Brain pericyte (primary cell): ENCODE measurements at regions not wholly inside any gene's neighbourhood (a gene's known extent, or its start where the extent isn't known, plus 50 kb on each side); places are given as distances from the start of the nearest gene placed in this dataset.
"Not testable (repeated sequence)": the region's sequence is repeated elsewhere in the genome, so short reads cannot be mapped to it uniquely, and the experiment has no call there.

ENCODE experiments used
- DNase-seq: peaks from one replicate; pipeline ENCODE4 v3.0.0-alpha.2; 2012; ENCODE audit warnings: low read depth, low spot score

- DNase-seq: no peak
Measured at GRCh38 chr2:56021136-56021474, 97.5 kb upstream of the EFEMP1 start.

- no peak for DNase-seq
Measured at GRCh38 chr2:56021579-56021978, 98.0 kb upstream of the EFEMP1 start.

- DNase-seq: no peak
Measured at GRCh38 chr2:56025469-56026193, 102.0 kb upstream of the EFEMP1 start.

GRCh38 chr2:56026828-56027227 lies 103.2 kb upstream of the EFEMP1 start:
- DNase-seq: no peak

DNA sequence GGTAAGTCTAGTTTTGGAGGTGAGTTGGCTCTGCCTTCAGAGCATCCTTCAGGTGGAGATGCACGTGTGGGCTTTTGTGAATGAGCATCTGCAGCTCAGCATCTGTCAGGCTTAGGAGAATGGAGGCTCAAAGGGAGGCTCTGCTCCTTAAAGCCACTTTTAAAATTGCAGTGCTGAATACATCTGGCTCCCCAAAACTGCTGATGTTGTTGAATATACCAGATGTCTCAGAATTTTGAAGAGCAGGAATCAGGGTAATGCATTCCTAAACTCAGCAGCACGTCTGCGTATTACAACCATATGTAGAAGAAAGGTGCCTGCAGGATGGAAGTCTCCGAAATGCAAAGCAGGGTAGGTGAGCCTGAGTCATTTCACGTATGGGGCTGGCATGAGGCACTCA lies 106.5 kb upstream of the EFEMP1 start:
- DNase-seq: no peak

DNA sequence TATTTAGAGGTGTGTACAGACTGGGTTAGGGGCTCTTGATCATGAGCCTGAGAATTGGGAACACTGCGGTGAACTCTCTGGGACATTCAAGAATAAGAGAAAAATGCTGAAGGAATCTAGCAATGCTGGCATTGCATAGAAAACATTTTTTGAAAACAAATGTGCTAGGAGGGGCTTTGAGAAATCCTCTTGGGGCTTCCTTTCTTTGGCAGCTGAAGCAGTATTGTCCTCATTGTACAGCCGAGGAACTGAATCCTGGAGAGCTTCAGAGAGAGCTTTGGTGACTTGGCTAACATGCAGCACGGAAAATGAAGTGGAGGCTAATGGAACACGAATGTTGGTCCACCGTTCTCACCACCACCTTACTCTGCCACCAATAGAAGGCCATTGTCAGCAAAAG lies 107.3 kb upstream of the EFEMP1 start:
- no peak for DNase-seq

GRCh38 chr2:56034258-56034657 lies 110.7 kb upstream of the EFEMP1 start:
- no peak for DNase-seq

DNA sequence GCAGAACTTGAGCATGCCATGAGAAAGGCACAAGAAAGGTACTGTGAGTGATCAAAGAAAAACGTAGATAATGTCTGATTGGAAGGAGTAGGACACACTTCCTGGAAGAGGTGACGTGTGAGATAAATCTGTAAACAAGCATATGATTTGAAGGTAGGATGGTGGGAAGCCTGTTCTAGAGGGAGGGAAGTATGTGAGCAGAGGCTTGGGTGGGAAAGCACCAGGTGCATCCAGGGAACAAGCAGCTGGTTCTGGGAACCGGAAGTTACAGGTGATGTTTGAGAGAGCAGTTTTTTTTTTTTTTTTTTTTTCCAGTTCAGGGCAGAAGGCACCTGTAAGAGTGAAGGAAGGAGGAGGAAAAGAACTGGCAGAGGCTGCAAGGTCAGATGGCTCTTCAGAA lies 116.6 kb upstream of the EFEMP1 start:
- no peak for DNase-seq

DNA sequence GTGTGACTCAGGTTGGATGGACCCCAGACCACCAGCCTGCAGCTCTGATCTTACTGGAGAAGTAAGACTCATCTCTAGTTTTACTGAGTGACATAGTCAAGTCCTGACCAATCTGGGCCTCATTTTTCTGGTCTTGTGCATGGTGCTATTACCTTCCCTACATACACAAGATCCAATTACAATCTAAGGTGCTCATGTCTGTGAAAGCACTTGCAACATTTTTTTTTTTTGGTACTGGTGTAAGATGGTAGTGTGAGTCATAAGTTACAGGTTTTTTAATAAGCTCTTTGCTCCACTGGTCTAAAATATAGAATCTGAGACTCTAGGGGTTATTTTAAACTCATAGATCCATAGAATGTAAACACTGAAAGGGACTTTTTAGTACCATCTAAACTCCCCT lies 117.3 kb upstream of the EFEMP1 start:
- no peak for DNase-seq

GRCh38 chr2:56047136-56047535 lies 123.6 kb upstream of the EFEMP1 start:
- DNase-seq: no peak

DNA sequence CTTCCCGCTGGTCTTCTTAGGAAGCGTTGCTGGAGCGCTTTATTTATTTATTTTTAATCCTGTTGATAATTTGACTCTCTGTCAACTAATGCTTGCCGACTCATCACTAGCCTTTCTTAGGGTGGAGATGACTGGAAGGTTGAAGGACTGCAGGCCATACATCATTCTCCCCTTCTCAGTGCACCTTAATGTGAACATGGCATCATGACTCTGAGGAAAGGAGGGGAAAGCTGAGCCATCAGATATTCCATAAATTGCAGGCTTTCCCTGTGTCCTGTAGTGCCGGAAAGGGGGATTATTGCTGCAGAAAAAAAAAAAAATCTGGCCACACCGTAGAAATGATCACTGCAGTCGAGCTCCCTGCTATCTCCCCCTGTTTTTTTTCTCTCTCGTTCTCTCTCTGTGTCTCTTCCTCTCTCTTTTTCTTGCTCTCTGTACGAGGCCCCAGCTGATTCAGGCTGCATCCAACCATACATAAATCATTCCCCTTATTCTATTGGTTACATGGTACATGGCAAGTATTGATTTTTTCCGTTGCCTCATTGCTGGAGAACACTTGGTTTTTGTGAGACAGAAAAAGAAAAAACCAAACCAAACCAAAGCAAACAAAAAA lies 125.8 kb upstream of the EFEMP1 start:
- no peak for DNase-seq

GRCh38 chr2:56053679-56054078 lies 130.1 kb upstream of the EFEMP1 start:
- no peak for DNase-seq

DNA sequence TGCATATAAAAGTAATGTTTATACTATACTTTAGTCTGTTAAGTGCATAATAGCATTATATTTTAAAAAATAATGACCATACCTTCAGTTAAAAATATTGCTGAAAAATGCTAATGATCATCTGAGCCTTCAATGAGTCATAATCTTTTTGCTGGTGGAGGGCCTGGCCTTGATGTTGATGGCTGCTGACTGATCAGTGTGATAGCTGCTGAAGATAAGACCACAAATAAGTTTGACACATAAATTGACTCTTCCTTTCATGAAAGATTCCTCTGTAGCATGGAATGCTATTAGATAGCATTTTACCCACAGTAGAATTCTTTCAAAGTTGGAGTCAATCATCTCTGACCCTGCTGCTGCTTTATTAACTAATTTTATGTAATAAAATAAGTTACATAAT lies 128.4 kb upstream of the CCDC85A start:
- no peak for DNase-seq

DNA sequence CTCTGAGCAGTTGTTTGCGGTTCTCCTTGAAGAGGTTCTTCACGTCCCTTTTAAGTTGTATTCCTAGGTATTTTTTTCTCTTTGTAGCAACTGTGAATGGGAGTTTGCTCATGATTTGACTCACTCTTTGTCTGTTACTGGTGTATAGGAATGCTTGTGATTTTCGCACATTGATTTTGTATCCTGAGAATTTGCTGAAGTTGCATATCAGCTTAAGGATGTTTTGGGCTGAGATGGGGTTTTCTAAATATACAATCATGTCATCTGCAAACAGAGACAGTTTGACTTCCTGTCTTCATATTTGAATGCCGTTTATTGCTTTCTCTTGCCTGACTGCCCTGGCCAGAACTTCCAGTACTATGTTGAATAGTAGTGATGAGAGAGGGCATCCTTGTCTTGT lies 122.5 kb upstream of the CCDC85A start:
- not testable (repeated sequence) for DNase-seq

DNA sequence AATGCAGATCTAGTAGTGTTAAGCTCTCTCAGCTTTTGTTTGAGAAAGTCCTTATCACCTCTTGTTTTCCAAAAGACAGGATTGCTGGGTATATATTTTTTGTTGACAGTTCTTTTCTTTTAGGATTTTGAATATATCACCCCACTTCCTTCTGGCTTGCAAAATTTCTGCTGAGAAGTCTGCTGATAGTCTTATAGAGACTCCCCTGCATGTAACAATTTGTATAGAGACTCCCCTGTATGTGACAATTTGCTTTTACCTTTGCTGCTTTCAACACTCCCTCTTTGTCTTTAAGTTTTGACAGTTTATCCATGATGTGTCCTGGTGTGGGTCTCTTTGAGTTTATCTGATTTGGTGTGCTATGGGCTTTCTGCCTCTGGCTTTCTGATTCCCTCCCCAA lies 115.0 kb upstream of the CCDC85A start:
- no peak for DNase-seq

DNA sequence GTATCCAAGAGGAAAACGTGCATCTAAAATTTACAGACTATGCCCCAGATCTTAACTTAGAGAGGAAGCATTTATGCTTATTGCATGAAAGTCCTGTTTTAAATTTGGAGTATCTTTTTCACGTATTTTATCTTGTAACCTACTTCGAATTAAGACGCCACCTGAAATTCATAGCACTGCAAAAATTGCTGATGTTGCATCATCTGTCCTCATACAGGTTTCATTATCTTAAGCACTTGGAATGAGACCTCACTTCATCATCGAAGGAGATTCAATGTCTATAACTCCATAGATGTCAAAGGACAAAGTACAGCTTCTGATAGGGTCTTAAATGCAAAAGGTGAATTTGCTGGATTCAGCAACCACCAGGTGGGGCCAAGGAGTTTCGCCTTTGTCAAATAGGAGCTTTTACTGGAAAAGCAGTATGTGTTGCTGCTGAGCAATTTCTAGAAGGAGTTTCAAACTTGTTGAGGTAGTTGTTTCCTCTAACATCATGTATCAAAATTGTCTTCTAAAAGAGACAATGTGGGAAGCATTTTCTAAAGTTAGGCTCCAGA lies 106.4 kb upstream of the CCDC85A start:
- no peak for DNase-seq

GRCh38 chr2:56082665-56083064 lies 101.1 kb upstream of the CCDC85A start:
- no peak for DNase-seq

GRCh38 chr2:56084111-56084901 lies 99.5 kb upstream of the CCDC85A start:
- DNase-seq: no peak

DNA sequence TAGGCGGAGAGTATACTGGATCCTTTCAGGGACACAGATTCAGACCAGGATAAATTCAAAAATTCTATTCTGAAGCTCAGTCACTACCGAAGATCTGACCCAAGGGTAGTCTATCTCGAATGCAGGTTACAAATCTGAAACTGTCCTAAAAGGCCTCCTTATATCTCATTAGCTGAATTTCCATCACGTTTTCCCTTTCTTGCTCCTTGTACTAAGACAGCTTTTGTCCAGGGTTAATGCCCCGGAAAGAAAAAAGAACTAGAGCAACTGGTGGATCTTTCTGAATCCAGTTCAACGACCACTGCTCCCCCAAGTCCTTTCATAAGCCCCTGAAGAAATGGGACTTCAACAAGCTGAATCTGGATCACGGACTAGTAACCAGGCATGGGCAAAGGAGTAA lies 97.5 kb upstream of the CCDC85A start:
- DNase-seq: no peak

DNA sequence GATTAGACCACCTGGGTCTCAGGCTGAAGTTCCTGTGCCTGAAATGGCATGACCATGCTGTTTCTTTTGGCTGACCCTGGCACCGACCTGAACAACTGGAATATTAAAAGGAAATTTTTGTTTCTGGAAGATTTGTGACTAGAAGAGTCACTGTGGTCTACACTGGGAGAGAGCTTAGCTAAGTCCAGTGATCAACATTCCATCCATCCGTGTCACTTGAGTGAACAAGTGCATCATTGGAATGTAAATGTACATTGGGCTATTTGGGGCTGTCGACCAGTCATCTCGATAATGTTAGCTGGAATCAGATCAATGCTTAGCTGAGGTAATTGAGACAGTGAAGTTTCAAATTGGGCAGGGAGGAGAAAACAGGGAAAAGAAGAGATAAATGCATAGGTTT lies 95.4 kb upstream of the CCDC85A start:
- no peak for DNase-seq

DNA sequence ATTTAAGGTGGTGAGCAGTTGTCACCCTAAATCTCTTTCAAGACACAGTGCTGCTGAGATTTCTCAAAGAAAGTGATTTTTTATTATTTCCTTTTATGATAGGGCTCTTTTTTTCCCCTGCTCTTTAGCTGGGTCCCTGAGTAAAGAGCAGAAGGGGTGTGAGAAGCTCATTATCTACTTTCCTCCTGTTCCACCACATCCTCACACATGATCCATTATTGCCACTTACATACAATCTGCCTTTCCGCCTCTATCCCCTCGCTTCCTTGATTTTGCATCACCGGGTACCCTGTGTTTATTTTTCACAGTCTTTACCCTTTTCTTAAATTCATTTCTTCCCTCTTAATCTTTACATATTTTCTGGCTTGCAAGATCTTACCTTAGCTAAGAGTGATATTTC lies 93.9 kb upstream of the CCDC85A start:
- DNase-seq: no peak

GRCh38 chr2:56099963-56100362 lies 83.8 kb upstream of the CCDC85A start:
- no peak for DNase-seq
